DLD1 (cell line): ENCODE measurements at regions not wholly inside any gene's neighbourhood (a gene's known extent, or its start where the extent isn't known, plus 50 kb on each side); places are given as distances from the start of the nearest gene placed in this dataset.

Experiments
- in situ Hi-C: cut with HindIII; loops from 2 replicates; pipeline ENCODE4 v1.10.0; 2017; ENCODE audit warnings: low sequenced_read_pairs

- in situ Hi-C loops = no loop called here
Measured at GRCh38 chr12:5163661-5164060, 120.0 kb downstream of the KCNA5 start.

GRCh38 chr12:5165296-5165970 lies 121.8 kb downstream of the KCNA5 start:
- in situ Hi-C loops = no loop called here

GRCh38 chr12:5166976-5167375 lies 123.3 kb downstream of the KCNA5 start:
- in situ Hi-C loops = no loop called here

- in situ Hi-C loops = no loop called here
Measured at GRCh38 chr12:5168148-5168547, 124.5 kb downstream of the KCNA5 start.

DNA sequence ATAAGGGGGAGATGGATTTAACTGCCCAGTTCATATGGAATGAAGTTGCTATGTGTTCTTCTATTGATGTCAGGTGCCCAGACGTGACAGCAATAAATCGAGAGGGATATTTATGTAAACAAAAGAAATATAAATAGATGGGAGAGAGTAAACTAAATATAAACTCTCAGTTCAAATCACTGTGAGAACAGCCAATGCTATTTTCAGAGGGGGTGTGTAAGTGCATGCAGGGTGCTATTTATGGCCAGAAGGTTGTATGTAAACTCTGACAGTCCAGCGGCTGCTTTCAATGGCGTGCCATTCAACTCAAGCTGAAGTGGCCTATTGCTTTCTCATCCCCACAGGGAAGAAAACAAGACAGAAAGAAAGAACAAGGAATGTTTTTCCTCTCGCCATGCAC lies 127.2 kb downstream of the KCNA5 start:
- in situ Hi-C loops = no loop called here

- in situ Hi-C loops = no loop called here
Measured at GRCh38 chr12:5171701-5172100, 128.0 kb downstream of the KCNA5 start.

DNA sequence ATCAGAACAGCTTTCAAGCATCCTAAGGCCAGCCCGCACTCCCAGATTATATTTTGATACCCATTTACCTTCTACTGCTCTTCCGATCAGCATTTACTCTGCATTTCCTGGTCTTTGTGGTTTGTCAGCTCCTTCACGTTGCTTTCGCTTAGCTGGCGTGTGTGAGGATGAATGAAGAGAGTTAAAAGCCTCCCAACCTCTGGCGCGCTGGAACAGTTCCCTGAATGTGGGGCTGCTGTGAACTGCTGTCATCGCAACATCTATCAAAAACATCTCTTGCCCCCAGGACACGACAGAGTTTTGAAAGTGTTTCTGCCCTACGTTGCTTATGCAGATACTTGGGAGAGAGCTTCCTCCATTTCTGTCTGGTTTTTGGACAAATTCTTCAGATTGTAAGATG lies 129.2 kb downstream of the KCNA5 start:
- in situ Hi-C loops = no loop called here

GRCh38 chr12:5173511-5174011 lies 129.9 kb downstream of the KCNA5 start:
- in situ Hi-C loops = no loop called here

DNA sequence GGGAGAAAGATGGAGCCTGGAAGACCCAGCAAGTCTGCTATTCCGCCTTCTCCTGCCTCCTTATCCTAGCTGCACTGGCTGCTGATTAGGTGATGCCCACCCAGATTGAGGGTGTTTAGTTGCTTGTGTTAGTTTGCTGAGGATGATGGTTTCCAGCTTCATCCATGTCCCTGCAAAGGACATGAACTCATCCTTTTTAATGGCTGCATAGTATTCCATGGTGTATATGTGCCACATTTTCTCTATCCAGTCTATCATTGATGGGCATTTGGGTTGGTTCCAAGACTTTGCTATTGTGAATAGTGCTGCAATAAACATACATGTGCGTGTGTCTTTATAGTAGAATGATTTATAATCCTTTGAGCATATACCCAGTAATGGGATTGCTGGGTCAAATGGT lies 131.7 kb downstream of the KCNA5 start:
- in situ Hi-C loops = loop anchor here (25.0 kb wide), 1 partner anchor 262 kb away; the partner anchor contains the start of gene NTF3

- in situ Hi-C loops = loop anchor here (25.0 kb wide), 1 partner anchor 261 kb away; the partner anchor contains the start of gene NTF3
Measured at GRCh38 chr12:5176036-5176435, 132.4 kb downstream of the KCNA5 start.

- in situ Hi-C loops = loop anchor here (25.0 kb wide), 1 partner anchor 260 kb away; the partner anchor contains the start of gene NTF3
Measured at GRCh38 chr12:5177096-5177495, 133.4 kb downstream of the KCNA5 start.

DNA sequence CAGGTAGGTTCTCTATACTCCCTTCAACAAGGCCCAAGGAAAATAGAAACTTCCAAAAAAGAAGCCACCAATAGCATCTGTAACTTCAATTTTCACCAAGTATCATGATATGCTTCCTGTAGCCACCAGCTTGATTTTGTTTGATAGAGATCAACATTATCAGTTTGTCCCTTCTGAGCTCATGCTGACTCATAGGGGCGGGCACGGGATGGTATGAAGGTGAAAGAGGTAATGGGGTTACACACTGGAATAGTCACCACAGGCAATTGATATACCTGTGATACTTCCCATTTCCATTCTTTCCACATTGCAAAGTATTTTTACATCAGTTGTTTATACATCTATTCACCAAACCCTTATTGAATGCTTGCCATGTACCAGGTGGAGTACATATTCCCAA lies 134.1 kb downstream of the KCNA5 start:
- in situ Hi-C loops = loop anchor here (25.0 kb wide), 1 partner anchor 260 kb away; the partner anchor contains the start of gene NTF3

DNA sequence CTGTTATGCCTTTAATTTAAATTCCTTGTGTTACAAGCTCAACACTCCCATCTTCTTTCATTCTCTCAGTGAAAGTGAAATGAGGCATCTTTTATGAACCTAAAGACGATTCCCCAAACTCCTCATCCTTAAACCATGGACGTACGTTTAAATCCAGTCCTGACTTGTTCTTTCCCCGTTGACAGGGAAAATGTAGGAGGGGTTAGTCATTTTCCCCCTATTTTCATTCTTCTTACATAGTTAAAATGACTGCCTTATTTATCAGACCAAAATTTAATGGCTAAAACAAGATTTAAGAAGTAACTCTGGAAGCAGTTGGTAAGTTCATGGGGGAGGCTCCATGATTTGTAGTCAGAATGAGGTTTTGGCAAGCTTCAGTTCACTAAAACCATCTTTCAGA lies 134.9 kb downstream of the KCNA5 start:
- in situ Hi-C loops = loop anchor here (25.0 kb wide), 1 partner anchor 259 kb away; the partner anchor contains the start of gene NTF3

- in situ Hi-C loops = loop anchor here (25.0 kb wide), 1 partner anchor 257 kb away; the partner anchor contains the start of gene NTF3
Measured at GRCh38 chr12:5180496-5180895, 136.8 kb downstream of the KCNA5 start.

GRCh38 chr12:5184186-5184585 lies 140.5 kb downstream of the KCNA5 start:
- in situ Hi-C loops = loop anchor here (25.0 kb wide), 1 partner anchor 253 kb away; the partner anchor contains the start of gene NTF3

DNA sequence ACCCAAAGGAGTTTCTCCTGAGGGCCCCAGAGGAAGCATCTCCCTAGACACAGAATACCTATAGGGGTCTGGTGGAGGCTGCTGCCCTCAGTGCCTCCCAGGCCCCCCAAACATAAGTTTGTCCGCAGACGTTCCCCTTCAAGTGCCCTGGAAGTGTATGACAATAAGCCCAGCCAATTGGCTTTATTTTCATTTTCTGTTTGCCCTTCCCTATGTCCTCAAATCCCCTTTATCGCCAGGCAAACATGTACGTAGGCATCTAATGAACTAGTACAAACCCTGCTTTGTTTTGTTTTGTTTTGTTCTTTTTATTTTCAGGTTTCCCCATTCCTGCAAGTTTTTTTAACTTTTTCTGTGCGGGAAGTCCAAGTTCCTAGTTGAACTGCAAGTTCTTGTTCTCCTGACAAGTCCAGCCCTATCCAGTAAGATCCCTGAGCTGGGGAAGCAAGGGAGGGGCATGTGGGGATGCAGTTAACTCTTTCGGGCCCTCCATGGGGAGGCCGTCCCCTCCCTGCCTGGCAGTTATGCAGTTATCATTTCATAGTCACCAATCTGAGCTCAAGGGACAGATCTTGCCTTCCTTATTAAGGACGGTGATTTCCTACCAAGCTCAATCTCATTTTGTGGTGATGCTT lies 141.9 kb downstream of the KCNA5 start:
- in situ Hi-C loops = loop anchor here (25.0 kb wide), 1 partner anchor 252 kb away; the partner anchor contains the start of gene NTF3

GRCh38 chr12:5186715-5187114 lies 143.0 kb downstream of the KCNA5 start:
- in situ Hi-C loops = loop anchor here (25.0 kb wide), 1 partner anchor 251 kb away; the partner anchor contains the start of gene NTF3

DNA sequence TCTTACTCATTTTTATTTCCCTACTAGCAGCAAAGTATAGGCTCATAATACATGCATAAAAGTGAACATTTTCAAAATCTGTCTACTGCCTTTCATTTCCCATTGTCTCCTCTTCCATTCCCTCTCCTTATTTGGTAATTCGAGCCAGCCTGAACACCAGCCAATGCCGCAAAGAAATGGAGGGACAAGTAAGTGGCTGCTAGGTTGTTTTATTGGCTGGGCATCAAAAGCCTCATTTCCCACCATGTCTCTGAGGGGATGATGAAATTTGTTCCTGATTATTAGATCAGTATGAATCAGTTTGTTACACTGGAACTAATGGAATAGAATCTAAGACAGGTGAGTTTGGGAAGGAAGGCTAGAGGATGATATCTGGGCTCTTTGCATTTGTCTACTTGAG lies 143.5 kb downstream of the KCNA5 start:
- in situ Hi-C loops = loop anchor here (25.0 kb wide), 1 partner anchor 250 kb away; the partner anchor contains the start of gene NTF3

- in situ Hi-C loops = loop anchor here (25.0 kb wide), 1 partner anchor 249 kb away; the partner anchor contains the start of gene NTF3
Measured at GRCh38 chr12:5188472-5188871, 144.8 kb downstream of the KCNA5 start.

DNA sequence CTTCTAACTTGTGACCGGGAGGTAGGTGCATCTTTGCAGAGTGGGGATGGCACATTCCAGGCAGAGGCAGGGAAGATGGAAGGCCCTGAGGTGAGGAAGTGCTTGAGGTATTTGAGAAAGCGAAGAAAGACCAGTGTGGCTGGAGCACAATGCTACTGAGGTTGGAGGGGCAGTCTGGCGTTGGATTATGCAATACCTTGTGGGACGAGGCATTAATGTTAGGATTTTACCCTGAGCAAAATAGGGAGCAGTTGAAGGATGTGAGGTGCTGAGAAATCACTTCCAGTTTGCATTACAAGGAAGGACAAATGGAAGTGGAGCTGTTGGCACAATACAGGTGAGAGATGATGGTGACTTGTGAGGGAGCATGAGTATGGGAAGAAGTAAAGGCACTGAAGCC lies 145.5 kb downstream of the KCNA5 start:
- in situ Hi-C loops = loop anchor here (25.0 kb wide), 1 partner anchor 248 kb away; the partner anchor contains the start of gene NTF3

DNA sequence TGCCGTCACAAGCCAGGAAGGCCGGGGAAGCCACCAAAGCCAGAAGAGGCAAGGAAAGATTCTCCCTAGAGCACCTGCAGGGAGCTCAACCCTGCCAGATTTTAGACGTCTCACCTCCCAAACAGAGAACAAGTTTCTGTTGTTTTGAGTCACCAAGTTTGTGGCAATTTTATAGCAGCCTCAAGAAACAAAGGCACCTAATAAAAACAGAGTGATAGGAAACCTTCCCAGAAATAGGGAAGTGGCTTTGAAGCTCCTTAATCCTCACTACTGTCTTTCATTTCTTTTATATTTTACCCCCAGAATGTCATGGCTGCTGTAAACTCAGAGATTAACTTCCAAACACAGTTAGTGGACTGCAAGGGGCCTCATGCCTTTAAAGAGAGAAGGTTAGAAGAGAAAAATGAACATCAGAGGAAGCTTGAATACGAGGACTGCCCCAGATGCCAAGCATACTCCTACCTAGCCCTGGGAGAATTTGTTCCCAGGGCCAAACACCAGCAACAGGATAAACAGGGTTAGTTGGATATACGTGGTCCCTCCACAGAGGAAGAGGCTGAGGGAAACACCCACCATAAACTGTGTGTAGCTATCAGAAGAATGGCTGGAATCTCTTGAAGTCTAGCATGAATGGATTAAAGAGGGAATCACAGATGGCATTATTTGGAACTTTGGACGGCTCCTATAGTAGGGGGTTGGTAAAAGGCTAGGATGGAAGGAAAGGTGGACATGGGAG lies 148.3 kb downstream of the KCNA5 start:
- in situ Hi-C loops = loop anchor here (25.0 kb wide), 1 partner anchor 245 kb away; the partner anchor contains the start of gene NTF3
